ENCODE measurements at regions not wholly inside any gene's neighbourhood (a gene's known extent, or its start where the extent isn't known, plus 50 kb on each side); places are given as distances from the start of the nearest gene placed in this dataset.

DNA sequence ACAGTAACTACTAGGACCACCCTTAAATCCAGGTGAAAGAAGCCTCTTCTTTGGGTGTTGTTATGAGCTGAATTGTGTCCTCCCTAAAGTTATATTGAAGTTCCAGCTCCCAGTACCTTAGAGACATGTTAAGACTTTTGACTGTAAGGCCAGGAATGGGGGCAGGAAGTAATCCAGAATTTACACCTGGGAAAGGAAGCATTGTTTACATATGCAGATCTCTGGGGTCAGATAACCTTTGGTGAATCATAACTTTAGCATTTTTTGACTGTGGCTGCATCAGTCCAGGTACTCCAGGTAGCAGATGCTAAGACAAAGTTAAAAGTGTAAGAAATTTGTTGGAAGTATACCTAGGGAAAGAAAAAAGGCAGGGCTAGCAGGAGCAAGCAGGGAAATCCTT is 104.9 kb upstream of the CENPE start:
- POLR2A ChIA-PET = no interaction called here
- intact Hi-C loops (cut with micrococcal nuclease; ENCODE audit: unreplicated experiment) (no loop called here), in situ Hi-C loops (cut with HindIII; ENCODE audit: low pct_unique_long_range_greater_than_20kb, low sequenced_read_pairs) (no loop called here)
- ATAC-seq (no peak), DNase-seq (ENCODE audit: low read depth, low spot score) (no peak)
- no peaks in the 10 kb centered on the region for H3K4me1 ChIP-seq (ENCODE audit: control insufficient read depth, insufficient read depth, low read length)
- no peaks in the 10 kb centered on the region for H3K9me3 ChIP-seq (ENCODE audit: control insufficient read depth, insufficient read depth, low read depth, low read length)
- CTCF ChIA-PET = no interaction called here
- BruUV-seq (replicated peaks) = no TSS peak
- no peaks in the 10 kb centered on the region for H3K36me3 ChIP-seq (ENCODE audit: control insufficient read depth, insufficient read depth, low read length)
- H3K27ac ChIP-seq (ENCODE audit: low read length) = no peak overlapping the region
- TF ChIP-seq TCF7L2 (IDR thresholded peaks at IDR 0.05; ENCODE audit: low read depth, low read length) (no peak), SIN3A (IDR thresholded peaks at IDR 0.05; ENCODE audit: borderline replicate concordance, insufficient read depth, low read depth, low read length) (no peak), POLR2AphosphoS5 (IDR thresholded peaks at IDR 0.05; ENCODE audit: low read depth, low read length) (no peak)
- TF ChIP-seq, protein P1, sequence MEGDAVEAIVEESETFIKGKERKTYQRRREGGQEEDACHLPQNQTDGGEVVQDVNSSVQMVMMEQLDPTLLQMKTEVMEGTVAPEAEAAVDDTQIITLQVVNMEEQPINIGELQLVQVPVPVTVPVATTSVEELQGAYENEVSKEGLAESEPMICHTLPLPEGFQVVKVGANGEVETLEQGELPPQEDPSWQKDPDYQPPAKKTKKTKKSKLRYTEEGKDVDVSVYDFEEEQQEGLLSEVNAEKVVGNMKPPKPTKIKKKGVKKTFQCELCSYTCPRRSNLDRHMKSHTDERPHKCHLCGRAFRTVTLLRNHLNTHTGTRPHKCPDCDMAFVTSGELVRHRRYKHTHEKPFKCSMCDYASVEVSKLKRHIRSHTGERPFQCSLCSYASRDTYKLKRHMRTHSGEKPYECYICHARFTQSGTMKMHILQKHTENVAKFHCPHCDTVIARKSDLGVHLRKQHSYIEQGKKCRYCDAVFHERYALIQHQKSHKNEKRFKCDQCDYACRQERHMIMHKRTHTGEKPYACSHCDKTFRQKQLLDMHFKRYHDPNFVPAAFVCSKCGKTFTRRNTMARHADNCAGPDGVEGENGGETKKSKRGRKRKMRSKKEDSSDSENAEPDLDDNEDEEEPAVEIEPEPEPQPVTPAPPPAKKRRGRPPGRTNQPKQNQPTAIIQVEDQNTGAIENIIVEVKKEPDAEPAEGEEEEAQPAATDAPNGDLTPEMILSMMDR (IDR thresholded peaks at IDR 0.05) = no peak
- TF ChIP-seq, protein P2, sequence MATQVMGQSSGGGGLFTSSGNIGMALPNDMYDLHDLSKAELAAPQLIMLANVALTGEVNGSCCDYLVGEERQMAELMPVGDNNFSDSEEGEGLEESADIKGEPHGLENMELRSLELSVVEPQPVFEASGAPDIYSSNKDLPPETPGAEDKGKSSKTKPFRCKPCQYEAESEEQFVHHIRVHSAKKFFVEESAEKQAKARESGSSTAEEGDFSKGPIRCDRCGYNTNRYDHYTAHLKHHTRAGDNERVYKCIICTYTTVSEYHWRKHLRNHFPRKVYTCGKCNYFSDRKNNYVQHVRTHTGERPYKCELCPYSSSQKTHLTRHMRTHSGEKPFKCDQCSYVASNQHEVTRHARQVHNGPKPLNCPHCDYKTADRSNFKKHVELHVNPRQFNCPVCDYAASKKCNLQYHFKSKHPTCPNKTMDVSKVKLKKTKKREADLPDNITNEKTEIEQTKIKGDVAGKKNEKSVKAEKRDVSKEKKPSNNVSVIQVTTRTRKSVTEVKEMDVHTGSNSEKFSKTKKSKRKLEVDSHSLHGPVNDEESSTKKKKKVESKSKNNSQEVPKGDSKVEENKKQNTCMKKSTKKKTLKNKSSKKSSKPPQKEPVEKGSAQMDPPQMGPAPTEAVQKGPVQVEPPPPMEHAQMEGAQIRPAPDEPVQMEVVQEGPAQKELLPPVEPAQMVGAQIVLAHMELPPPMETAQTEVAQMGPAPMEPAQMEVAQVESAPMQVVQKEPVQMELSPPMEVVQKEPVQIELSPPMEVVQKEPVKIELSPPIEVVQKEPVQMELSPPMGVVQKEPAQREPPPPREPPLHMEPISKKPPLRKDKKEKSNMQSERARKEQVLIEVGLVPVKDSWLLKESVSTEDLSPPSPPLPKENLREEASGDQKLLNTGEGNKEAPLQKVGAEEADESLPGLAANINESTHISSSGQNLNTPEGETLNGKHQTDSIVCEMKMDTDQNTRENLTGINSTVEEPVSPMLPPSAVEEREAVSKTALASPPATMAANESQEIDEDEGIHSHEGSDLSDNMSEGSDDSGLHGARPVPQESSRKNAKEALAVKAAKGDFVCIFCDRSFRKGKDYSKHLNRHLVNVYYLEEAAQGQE (IDR thresholded peaks at IDR 0.05; ENCODE audit: insufficient read depth in 1 of 2, low read depth in 2 of 2, low read length in 1 of 2) = no peak
- no peak overlapping the region for H3K4me3 ChIP-seq (ENCODE audit: low read depth in 2 of 2, low read length in 2 of 2)
- H3K27me3 ChIP-seq (ENCODE audit: control insufficient read depth, insufficient read depth, low read length) = no peaks in the 10 kb centered on the region

DNA sequence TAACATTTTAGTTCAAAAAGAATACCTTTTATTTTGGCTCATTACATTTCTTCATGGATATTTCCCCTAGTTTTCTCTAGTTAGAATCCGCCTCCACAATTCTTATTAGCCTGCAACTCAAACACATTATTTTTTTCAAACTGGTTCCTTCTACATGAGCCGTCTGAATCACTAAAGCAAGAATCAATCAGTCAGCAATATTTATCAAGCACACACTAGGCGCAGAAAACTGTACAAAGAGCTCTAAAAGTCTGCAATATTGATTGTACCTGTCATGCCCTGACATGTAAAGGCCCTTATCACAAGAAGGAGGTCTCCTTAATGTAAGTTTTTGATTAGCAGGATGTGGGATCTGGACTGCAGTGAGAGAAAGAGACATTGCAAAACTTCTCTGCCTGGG is 94.8 kb upstream of the CENPE start:
- Histone ChIP-seq H3K4me1 (ENCODE audit: control insufficient read depth, insufficient read depth, low read length) (no peaks in the 10 kb centered on the region), H3K9me3 (ENCODE audit: control insufficient read depth, insufficient read depth, low read depth, low read length) (no peaks in the 10 kb centered on the region), H3K27me3 (ENCODE audit: control insufficient read depth, insufficient read depth, low read length) (no peaks in the 10 kb centered on the region), H3K36me3 (ENCODE audit: control insufficient read depth, insufficient read depth, low read length) (no peaks in the 10 kb centered on the region), H3K4me3 (ENCODE audit: low read depth in 2 of 2, low read length in 2 of 2) (no peak overlapping the region), H3K27ac (ENCODE audit: low read length) (no peak overlapping the region)
- TF ChIP-seq POLR2AphosphoS5 (IDR thresholded peaks at IDR 0.05; ENCODE audit: low read depth, low read length) (no peak), TCF7L2 (IDR thresholded peaks at IDR 0.05; ENCODE audit: low read depth, low read length) (no peak), SIN3A (IDR thresholded peaks at IDR 0.05; ENCODE audit: borderline replicate concordance, insufficient read depth, low read depth, low read length) (no peak)
- TF ChIP-seq, protein P2 (IDR thresholded peaks at IDR 0.05; ENCODE audit: insufficient read depth in 1 of 2, low read depth in 2 of 2, low read length in 1 of 2) = no peak
- TF ChIP-seq, protein P1 (IDR thresholded peaks at IDR 0.05) = no peak
- DNase-seq (ENCODE audit: low read depth, low spot score) (no peak), ATAC-seq (no peak)
- in situ Hi-C loops (cut with HindIII; ENCODE audit: low pct_unique_long_range_greater_than_20kb, low sequenced_read_pairs) (no loop called here), intact Hi-C loops (cut with micrococcal nuclease; ENCODE audit: unreplicated experiment) (no loop called here)
- no TSS peak for BruUV-seq (replicated peaks)
- CTCF ChIA-PET = no interaction called here
- POLR2A ChIA-PET = no interaction called here
